Tibial artery (tissue), 4 donors: ENCODE measurements at regions not wholly inside any gene's neighbourhood (a gene's known extent, or its start where the extent isn't known, plus 50 kb on each side); places are given as distances from the start of the nearest gene placed in this dataset.

Source experiments
- DNase-seq, 2 donors: peaks; one replicate each; pipeline ENCODE4 v3.0.0-alpha.2; 2019
- H3K27ac ChIP-seq, 2 donors: fragments of 200-600 bp; sonication (generic) in 1 of 2; 1 replicate in 1 of 2; 2 replicates in 1 of 2; pipeline ENCODE4 v1.5.1; 2018 to 2019; ENCODE audit warnings: mild to moderate bottlenecking in 1 of 2
- H3K27me3 ChIP-seq, 2 donors: fragments of 200-600 bp; sonication (generic) in 1 of 2; one replicate each; pipeline versions ENCODE4 v1.5.1 to v1.6.0; 2016 to 2019
- H3K36me3 ChIP-seq, 3 donors: fragments of 200-600 bp; sonication (generic) in 2 of 3; one replicate each; pipeline ENCODE4 v1.5.1; 2016 to 2019; ENCODE audit warnings: mild to moderate bottlenecking in 2 of 3
- H3K4me1 ChIP-seq, 4 donors: fragments of 200-600 bp; sonication (generic) in 2 of 4; 1 replicate in 3 of 4; 2 replicates in 1 of 4; pipeline ENCODE4 v1.5.1; 2016 to 2019
- H3K4me3 ChIP-seq, 2 donors: fragments of 200-600 bp; sonication (generic) in 1 of 2; 1 replicate in 1 of 2; 2 replicates in 1 of 2; pipeline ENCODE4 v1.5.1; 2018 to 2019; ENCODE audit warnings: mild to moderate bottlenecking in 2 of 2
- H3K9me3 ChIP-seq, 3 donors: fragments of 200-600 bp; sonication (generic) in 1 of 3; one replicate each; pipeline ENCODE4 v1.5.1; 2016 to 2019
- intact Hi-C: fragments of 100-400 bp; cut with DNase I; formaldehyde crosslinking; loops from one replicate; pipeline ENCODE4 v1.15.0; 2023; ENCODE audit warnings: low total_unique reads
- TF ChIP-seq, protein P1 (sequence below), 2 experiments: fragments of 200-600 bp in 1 of 2; fragments of 450-650 bp in 1 of 2; IDR thresholded peaks; one replicate each; pipeline ENCODE4 v1.5.1; 2017 to 2019; ENCODE audit warnings: antibody characterized with exemption in 2 of 2, mild to moderate bottlenecking in 1 of 2, moderate library complexity in 1 of 2

DNA sequence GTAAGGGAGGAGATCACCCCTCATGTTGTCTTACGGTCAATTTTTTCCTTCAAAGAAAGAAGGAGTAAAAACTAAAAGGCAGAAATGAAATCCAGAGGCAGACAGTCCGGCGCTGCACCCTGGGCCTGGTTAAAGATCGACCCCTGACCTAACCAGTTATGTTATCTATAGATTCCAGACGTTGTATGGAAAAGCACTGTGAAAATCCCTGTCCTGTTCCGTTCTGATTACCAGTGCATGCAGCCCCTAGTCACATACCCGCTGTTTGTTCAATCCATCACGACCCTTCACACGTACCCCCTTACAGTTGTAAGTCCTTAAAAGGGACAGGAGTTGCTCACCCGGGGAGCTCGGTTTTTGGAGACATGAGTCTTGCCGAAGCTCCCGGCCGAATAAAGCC, 105.6 kb upstream of the JADE1 start:
- Histone ChIP-seq H3K9me3 (no peaks in the 10 kb centered on the region), H3K4me3 (no peak overlapping the region), H3K27ac (no peak overlapping the region), H3K36me3 (no peaks in the 10 kb centered on the region), H3K4me1 (peaks cover 0 to 6% (median 1%) of the 10 kb centered on the region in 4 donors), H3K27me3 (no peaks in the 10 kb centered on the region)
- DNase-seq = no peak
- TF ChIP-seq, protein P1, sequence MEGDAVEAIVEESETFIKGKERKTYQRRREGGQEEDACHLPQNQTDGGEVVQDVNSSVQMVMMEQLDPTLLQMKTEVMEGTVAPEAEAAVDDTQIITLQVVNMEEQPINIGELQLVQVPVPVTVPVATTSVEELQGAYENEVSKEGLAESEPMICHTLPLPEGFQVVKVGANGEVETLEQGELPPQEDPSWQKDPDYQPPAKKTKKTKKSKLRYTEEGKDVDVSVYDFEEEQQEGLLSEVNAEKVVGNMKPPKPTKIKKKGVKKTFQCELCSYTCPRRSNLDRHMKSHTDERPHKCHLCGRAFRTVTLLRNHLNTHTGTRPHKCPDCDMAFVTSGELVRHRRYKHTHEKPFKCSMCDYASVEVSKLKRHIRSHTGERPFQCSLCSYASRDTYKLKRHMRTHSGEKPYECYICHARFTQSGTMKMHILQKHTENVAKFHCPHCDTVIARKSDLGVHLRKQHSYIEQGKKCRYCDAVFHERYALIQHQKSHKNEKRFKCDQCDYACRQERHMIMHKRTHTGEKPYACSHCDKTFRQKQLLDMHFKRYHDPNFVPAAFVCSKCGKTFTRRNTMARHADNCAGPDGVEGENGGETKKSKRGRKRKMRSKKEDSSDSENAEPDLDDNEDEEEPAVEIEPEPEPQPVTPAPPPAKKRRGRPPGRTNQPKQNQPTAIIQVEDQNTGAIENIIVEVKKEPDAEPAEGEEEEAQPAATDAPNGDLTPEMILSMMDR (IDR thresholded peaks at IDR 0.05) = no peak
- intact Hi-C loops = no loop called here

DNA sequence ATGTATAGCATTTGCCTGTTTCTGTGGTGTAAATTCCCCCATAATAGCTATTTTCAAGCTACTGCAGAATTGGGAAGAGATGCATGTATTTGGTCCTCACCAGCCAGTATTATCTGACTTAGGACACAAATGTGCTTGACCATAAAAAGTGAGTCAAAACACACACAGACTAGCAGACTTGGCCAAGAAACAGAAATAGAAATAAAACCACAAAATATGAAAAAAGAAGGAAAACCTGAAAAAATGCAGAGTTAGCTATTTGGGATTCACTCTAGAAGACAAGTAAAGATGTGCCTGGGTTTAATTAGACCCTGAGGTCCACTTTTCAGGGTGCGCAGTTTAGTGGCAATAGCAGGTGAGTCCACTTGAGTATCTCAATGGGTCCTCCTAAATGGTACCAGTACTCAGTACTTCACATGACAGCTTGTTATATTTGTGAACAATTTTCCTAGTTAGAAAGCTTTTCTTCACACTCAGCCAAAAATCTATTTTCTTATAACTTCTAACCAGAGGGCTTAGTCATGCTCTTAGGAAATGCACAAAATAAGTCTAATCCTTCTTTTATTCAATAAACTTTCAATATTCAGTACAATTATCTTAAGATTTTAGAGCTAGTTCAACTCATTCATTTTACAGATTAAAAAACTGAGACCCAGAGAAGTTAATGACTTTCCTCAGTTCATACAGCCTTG, 108.7 kb upstream of the JADE1 start:
- no peaks in the 10 kb centered on the region for H3K9me3 ChIP-seq
- H3K27me3 ChIP-seq = no peaks in the 10 kb centered on the region
- intact Hi-C loops = no loop called here
- peaks cover 0 to 6% (median 1%) of the 10 kb centered on the region in 4 donors for H3K4me1 ChIP-seq
- peak overlapping the region in 1 of 2 donors; percentile 41 for H3K27ac ChIP-seq
- no peak overlapping the region for H3K4me3 ChIP-seq
- no peaks in the 10 kb centered on the region for H3K36me3 ChIP-seq
- DNase-seq = no peak
- TF ChIP-seq, protein P1 (IDR thresholded peaks at IDR 0.05) = no peak

DNA sequence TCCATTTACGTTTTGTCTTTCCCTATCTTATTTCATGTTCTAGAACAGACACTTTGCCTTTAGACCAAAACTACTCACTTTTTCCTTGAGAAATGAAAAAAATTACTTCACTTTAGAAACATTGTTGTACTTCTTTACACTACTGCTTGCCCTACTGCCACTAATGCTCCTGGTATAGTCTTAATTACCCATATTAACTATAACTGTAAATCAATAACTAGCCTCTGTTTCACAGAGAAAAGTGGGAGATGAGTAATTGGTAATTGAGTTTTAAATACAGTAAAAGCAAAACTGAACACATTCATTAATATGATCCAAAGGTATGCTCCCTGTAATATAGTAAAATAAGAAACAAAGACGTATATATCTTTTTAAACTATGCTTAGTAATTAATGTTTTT, 111.1 kb upstream of the JADE1 start:
- intact Hi-C loops = no loop called here
- no peaks in the 10 kb centered on the region for H3K9me3 ChIP-seq
- no peak overlapping the region for H3K27ac ChIP-seq
- DNase-seq = no peak
- H3K36me3 ChIP-seq = no peaks in the 10 kb centered on the region
- TF ChIP-seq, protein P1 (IDR thresholded peaks at IDR 0.05) = no peak
- H3K4me3 ChIP-seq = no peak overlapping the region
- no peaks in the 10 kb centered on the region for H3K27me3 ChIP-seq
- H3K4me1 ChIP-seq = peaks cover 0 to 6% (median 1%) of the 10 kb centered on the region in 4 donors

DNA sequence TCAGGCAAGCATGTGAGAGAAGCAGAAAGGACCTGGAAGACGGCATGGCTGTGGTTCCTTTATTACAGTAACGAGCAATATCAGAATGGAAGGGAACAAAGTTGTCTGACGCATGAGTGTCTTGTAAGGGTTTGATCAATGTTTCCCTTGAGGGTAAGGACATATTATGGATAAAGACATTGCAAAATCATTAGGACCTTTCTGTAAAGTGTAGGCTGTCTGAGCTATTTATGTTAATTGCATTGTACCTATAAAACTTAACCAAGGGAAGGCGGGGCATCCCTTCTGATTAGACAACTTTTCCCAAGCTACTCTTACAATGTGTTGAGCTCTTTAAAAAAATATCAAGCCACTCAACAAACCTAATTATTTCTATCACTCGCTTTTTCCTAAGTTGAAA, 112.2 kb upstream of the JADE1 start:
- peaks cover 0 to 6% (median 1%) of the 10 kb centered on the region in 4 donors for H3K4me1 ChIP-seq
- no peak for DNase-seq
- no peaks in the 10 kb centered on the region for H3K9me3 ChIP-seq
- intact Hi-C loops = no loop called here
- H3K27ac ChIP-seq = no peak overlapping the region
- H3K27me3 ChIP-seq = no peaks in the 10 kb centered on the region
- no peaks in the 10 kb centered on the region for H3K36me3 ChIP-seq
- no peak overlapping the region for H3K4me3 ChIP-seq
- TF ChIP-seq, protein P1 (IDR thresholded peaks at IDR 0.05) = no peak

DNA sequence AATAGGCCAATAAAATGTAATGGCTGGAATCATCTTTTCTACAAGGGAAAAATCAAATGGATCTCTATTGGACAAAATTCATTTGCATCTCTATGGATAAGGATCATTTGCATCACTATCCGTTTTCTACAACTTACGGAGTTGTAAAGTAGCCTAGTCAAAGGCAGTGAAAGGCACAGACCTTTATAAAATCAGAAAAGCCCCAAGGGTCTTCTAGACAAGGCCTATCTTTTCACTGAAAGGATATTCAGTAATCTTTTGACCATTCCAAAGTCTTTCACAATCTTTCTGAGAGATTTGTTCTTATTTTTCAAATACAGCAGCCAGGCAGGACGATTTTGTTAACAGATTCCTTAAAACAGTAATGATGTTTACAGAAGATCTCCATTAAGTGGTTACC, 119.5 kb upstream of the JADE1 start:
- TF ChIP-seq, protein P1 (IDR thresholded peaks at IDR 0.05) = no peak
- intact Hi-C loops = no loop called here
- Histone ChIP-seq H3K4me3 (no peak overlapping the region), H3K27ac (no peak overlapping the region), H3K4me1 (peaks cover 0 to 8% (median 0%) of the 10 kb centered on the region in 4 donors), H3K27me3 (no peaks in the 10 kb centered on the region), H3K9me3 (no peaks in the 10 kb centered on the region), H3K36me3 (no peaks in the 10 kb centered on the region)
- no peak for DNase-seq
